ENCODE measurements at regions not wholly inside any gene's neighbourhood (a gene's known extent, or its start where the extent isn't known, plus 50 kb on each side); places are given as distances from the start of the nearest gene placed in this dataset.

- H3K36me3 ChIP-seq (ENCODE audit: insufficient read depth) = no peaks in the 10 kb centered on the region
- H3K27me3 Mint-ChIP-seq (ENCODE audit: insufficient read depth, low read depth, poor library complexity) = peaks cover 10% of the 10 kb centered on the region
- H3K27me3 ChIP-seq (ENCODE audit: insufficient read depth) = no peaks in the 10 kb centered on the region
- H3K9me3 Mint-ChIP-seq = no peaks in the 10 kb centered on the region
- no peak overlapping the region for H2AFZ ChIP-seq
- H4K20me1 ChIP-seq (replicated peaks; ENCODE audit: insufficient read depth) = no peaks in the 10 kb centered on the region
- no peaks in the 10 kb centered on the region for H3K36me3 Mint-ChIP-seq (ENCODE audit: low read depth)
- H3K4me1 Mint-ChIP-seq = peaks cover 13% of the 10 kb centered on the region; the same call in 2 of the 3 replicates
- ATAC-seq (no peak), DNase-seq (ENCODE audit: low spot score) (no peak)
- H3K4me3 Mint-ChIP-seq = no peak overlapping the region
- H3K79me2 ChIP-seq (replicated peaks; ENCODE audit: insufficient read depth) = no peaks in the 10 kb centered on the region
- H3K4me3 ChIP-seq = no peak overlapping the region
- H3F3A ChIP-seq (replicated peaks; ENCODE audit: low read depth) = no peaks in the 10 kb centered on the region
- H3K9me2 ChIP-seq (ENCODE audit: insufficient read depth) = no peaks in the 10 kb centered on the region
- no peak overlapping the region for H3K27ac Mint-ChIP-seq
- no peak overlapping the region for H3K27ac ChIP-seq (ENCODE audit: low read depth)
- H3K4me2 ChIP-seq = no peak overlapping the region
- TF ChIP-seq STAT1 (IDR thresholded peaks at IDR 0.05; ENCODE audit: unreplicated experiment) = no peak
- no peak for TF ChIP-seq ZNF331 (CRISPR knock-in tag; IDR thresholded peaks at IDR 0.05; ENCODE audit: low read depth)
- TF ChIP-seq REST (IDR thresholded peaks at IDR 0.05; ENCODE audit: unreplicated experiment) = no peak
- TF ChIP-seq ETS1 (IDR thresholded peaks at IDR 0.05) = no peak
- TF ChIP-seq EZH2phosphoT487 (IDR thresholded peaks at IDR 0.05; ENCODE audit: unreplicated experiment) = no peak
- no peak for TF ChIP-seq JUNB (IDR thresholded peaks at IDR 0.05; ENCODE audit: unreplicated experiment)
- no peak for TF ChIP-seq CREB1 (CRISPR knock-in tag; IDR thresholded peaks at IDR 0.05; ENCODE audit: low read depth)
- TF ChIP-seq EZH2 (IDR thresholded peaks at IDR 0.05; ENCODE audit: low read depth, unreplicated experiment) = no peak
- TF ChIP-seq POLR2AphosphoS5 (IDR thresholded peaks at IDR 0.05; ENCODE audit: low read depth) = no peak
- no peak for TF ChIP-seq ZNF114 (CRISPR knock-in tag; IDR thresholded peaks at IDR 0.05)
- no peak for TF ChIP-seq NANOG (IDR thresholded peaks at IDR 0.05; ENCODE audit: borderline replicate concordance)
- TF ChIP-seq ZNF462 (CRISPR knock-in tag; IDR thresholded peaks at IDR 0.05) = no peak
- no peak for TF ChIP-seq CTCF (conservative IDR thresholded peaks at IDR 0.05; ENCODE audit: low read depth in 2 of 2)
- peaks cover 3% of the 10 kb centered on the region; the same call in 1 of the 2 replicates for H3K4me1 ChIP-seq (ENCODE audit: insufficient read depth)
Observed at GRCh38 chr3:10556312-10556711, 50.9 kb upstream of the ATP2B2 start.
